ENCODE measurements at regions not wholly inside any gene's neighbourhood (a gene's known extent, or its start where the extent isn't known, plus 50 kb on each side); places are given as distances from the start of the nearest gene placed in this dataset.

DNA sequence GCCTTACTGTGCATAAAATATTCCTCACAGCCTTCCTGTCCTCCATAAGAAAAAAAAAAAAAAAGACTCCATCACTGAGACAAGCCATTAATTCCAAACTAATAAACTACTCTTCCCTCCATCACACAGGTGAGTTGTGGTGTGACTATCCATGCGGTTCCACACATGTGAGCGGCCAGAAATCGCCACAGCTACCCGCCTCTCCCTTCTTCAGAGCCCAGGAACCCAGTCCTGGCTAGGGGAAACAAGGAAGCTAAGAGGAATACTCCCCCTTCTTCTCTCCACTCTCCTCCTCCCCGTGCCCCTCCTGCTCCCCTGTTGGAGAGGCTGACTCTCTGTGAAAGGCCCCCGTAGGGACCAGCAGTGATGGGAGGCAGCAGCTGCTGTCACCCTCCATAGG is 128.6 kb upstream of the ARID1B start:
- TF ChIP-seq POLR2A (IDR thresholded peaks at IDR 0.05) (no peak), CTCF (IDR thresholded peaks at IDR 0.05) (no peak)
